ENCODE measurements at regions not wholly inside any gene's neighbourhood (a gene's known extent, or its start where the extent isn't known, plus 50 kb on each side); places are given as distances from the start of the nearest gene placed in this dataset.

GRCh38 chrX:805988-806387 lies 175.4 kb downstream of the SHOX start:
- TF ChIP-seq CTCF (IDR thresholded peaks at IDR 0.05) (no peak), POLR2A (IDR thresholded peaks at IDR 0.05) (no peak)
- Histone ChIP-seq H3K27me3 (no peaks in the 10 kb centered on the region), H3K9me3 (replicated peaks in 1 of 3) (no peaks in the 10 kb centered on the region), H3K4me3 (no peak overlapping the region), H3K4me1 (replicated peaks in 1 of 2) (no peaks in the 10 kb centered on the region), H3K27ac (no peak overlapping the region), H3K36me3 (replicated peaks in 1 of 2) (no peaks in the 10 kb centered on the region)
- intact Hi-C loops (cut with DNase I), result no loop called here
- no peak for DNase-seq
- 75 to 85% (median 77%) methylated on average over 11 of the region's 11 CpGs for WGBS, 4 donors

- 29 to 38% (median 34%) methylated on average over 16 of the region's 16 CpGs for WGBS, 4 donors
- intact Hi-C loops (cut with DNase I), result no loop called here
- no peaks in the 10 kb centered on the region for H3K36me3 ChIP-seq (replicated peaks in 1 of 2)
- H3K27me3 ChIP-seq, result no peaks in the 10 kb centered on the region
- no peak overlapping the region for H3K27ac ChIP-seq
- no peak for TF ChIP-seq CTCF (IDR thresholded peaks at IDR 0.05)
- no peak for TF ChIP-seq POLR2A (IDR thresholded peaks at IDR 0.05)
- no peaks in the 10 kb centered on the region for H3K9me3 ChIP-seq (replicated peaks in 1 of 3)
- no peaks in the 10 kb centered on the region for H3K4me1 ChIP-seq (replicated peaks in 1 of 2)
- H3K4me3 ChIP-seq, result no peak overlapping the region
- no peak for DNase-seq
These were observed 174.6 kb downstream of the SHOX start for GRCh38 chrX:805103-805670.

- no peaks in the 10 kb centered on the region for H3K27me3 ChIP-seq
- no peak for DNase-seq
- TF ChIP-seq CTCF (IDR thresholded peaks at IDR 0.05) (no peak), POLR2A (IDR thresholded peaks at IDR 0.05) (no peak)
- H3K36me3 ChIP-seq (replicated peaks in 1 of 2), result no peaks in the 10 kb centered on the region
- WGBS, 4 donors, result 83 to 90% (median 86%) methylated on average over 2 to 6 of the region's 6 CpGs
- no peaks in the 10 kb centered on the region for H3K9me3 ChIP-seq (replicated peaks in 1 of 3)
- H3K4me3 ChIP-seq, result no peak overlapping the region
- no peaks in the 10 kb centered on the region for H3K4me1 ChIP-seq (replicated peaks in 1 of 2)
- intact Hi-C loops (cut with DNase I), result no loop called here
- H3K27ac ChIP-seq, result no peak overlapping the region
These were observed 172.3 kb downstream of the SHOX start for GRCh38 chrX:802846-803245.

GRCh38 chrX:799808-800207 lies 169.2 kb downstream of the SHOX start:
- TF ChIP-seq CTCF (IDR thresholded peaks at IDR 0.05) (no peak), POLR2A (IDR thresholded peaks at IDR 0.05) (no peak)
- WGBS, 4 donors, result 73 to 93% (median 87%) methylated on average over 3 of the region's 3 CpGs
- intact Hi-C loops (cut with DNase I), result no loop called here

More at GRCh38 chrX:799808-800207, 169.2 kb downstream of the SHOX start:
- DNase-seq, result no peak
- Histone ChIP-seq H3K27me3 (no peaks in the 10 kb centered on the region), H3K4me1 (replicated peaks in 1 of 2) (no peaks in the 10 kb centered on the region), H3K4me3 (no peak overlapping the region), H3K27ac (no peak overlapping the region), H3K9me3 (replicated peaks in 1 of 3) (no peaks in the 10 kb centered on the region), H3K36me3 (replicated peaks in 1 of 2) (no peaks in the 10 kb centered on the region)

All from adrenal gland (tissue), 9 donors.